Spinal cord (tissue), 9 donors: ENCODE measurements at regions not wholly inside any gene's neighbourhood (a gene's known extent, or its start where the extent isn't known, plus 50 kb on each side); places are given as distances from the start of the nearest gene placed in this dataset.

ENCODE experiments used
- DNase-seq, 6 donors: peaks; one replicate each; pipeline versions ENCODE4 v3.0.0 to v3.0.0-alpha.2; 2013 to 2015; ENCODE audit warnings: low spot score in 6 of 6, low read depth in 4 of 6
- H3K27ac ChIP-seq: one replicate; pipeline ENCODE4 v1.5.1; 2013; ENCODE audit warnings: low read depth, low read length, control low read depth
- H3K27me3 ChIP-seq: one replicate; pipeline ENCODE4 v1.6.1; 2013; ENCODE audit warnings: low read length; ENCODE audit not compliant: control insufficient read depth, insufficient read depth
- H3K36me3 ChIP-seq: one replicate; pipeline ENCODE4 v1.6.1; 2013; ENCODE audit warnings: low read length; ENCODE audit not compliant: control insufficient read depth, insufficient read depth
- H3K4me1 ChIP-seq: one replicate; pipeline ENCODE4 v1.6.1; 2013; ENCODE audit warnings: low read length; ENCODE audit not compliant: control insufficient read depth, insufficient read depth
- H3K4me3 ChIP-seq: one replicate; pipeline ENCODE4 v1.5.1; 2013; ENCODE audit warnings: low read depth, low read length, control low read depth
- H3K9me3 ChIP-seq: one replicate; pipeline ENCODE4 v1.6.1; 2013; ENCODE audit warnings: low read length; ENCODE audit not compliant: control insufficient read depth, insufficient read depth
- WGBS: methylation state at CpG from one replicate; pipeline ENCODE4 v1.1.5; 2013; ENCODE audit warnings: missing lambda C conversion rate; ENCODE audit not compliant: insufficient coverage; 5-methylcytosine and 5-hydroxymethylcytosine counted together
- donor health status: healthy.

DNA sequence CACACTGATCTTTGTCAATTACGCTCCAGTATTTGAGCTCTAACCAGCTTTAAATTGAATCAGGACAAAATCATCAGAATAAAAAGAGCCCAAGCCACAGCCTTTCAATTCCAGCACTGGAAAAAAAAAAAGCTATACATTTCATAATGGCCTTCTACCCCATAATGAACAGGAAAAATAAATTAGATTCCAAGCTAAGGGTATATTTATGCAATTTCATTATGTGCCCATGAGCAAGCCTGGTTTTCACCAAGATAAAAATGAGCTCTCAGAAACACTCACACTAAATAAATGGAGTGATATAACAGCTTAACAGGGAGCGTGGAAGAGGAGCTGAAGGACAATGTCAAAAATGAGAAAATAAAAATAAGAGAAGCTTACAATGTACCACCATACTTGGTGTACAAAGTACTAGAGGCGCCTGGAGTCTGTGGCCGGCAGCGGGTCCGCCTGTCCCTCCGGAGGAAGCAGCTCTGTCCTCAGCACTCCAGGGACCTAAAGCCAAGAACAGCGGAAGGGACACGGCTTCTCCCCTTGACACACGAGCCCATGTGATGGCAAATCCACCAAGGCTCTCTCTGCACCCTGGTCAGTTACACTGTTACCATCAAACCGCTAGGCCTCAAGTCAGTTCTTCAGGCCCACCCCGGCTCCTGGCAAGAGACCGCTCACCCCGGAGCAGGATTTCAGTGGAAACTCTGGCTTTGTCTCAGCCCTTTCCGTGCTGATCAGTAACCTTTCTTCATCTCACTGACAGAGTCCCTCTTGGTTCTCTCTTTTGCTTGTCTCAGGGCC lies 69.6 kb downstream of the RBFOX3 start:
- Histone ChIP-seq H3K4me1 (peaks cover 32% of the 10 kb centered on the region), H3K27ac (no peak overlapping the region), H3K9me3 (no peaks in the 10 kb centered on the region), H3K36me3 (peaks cover 4% of the 10 kb centered on the region), H3K27me3 (no peaks in the 10 kb centered on the region), H3K4me3 (no peak overlapping the region)
- peak in 1 of 6 donors; percentile 78 for DNase-seq
- WGBS = 86% methylated on average over 14 of the region's 15 CpGs

DNA sequence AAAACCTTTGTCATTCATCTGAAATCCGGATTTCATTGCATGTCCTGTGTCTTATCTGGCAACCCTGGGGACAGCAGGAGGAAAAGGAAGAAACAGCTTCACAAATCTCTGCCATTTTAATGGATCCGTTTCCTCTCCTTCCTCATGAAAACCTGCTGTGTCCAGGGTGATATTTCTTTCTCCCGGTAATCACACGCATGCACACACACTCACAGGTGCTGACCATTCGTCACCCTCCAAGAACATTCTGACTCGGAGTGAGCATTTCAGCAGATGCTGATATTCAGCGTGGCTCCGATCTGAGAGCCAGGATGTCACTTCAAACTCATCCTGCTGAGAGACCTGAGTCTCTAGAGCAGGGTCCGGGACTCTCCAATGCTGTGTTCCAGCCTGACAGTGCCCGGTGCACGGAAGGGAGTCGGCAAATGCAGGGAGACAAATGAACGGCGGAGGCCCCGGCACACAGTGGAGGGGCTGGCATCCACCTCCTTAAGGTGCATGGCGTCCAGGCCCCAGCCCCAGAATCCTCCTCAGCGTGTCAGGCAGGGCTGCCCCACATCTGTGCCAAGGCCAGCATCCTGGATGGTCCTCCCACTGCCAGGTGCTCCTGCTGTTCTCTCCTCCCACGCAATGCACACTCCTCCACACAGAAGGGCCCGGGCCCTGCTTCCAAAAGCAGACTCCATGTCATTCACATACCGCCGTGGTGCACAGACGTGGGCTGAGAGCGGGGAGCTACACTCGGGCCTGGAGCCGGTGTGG lies 70.7 kb downstream of the RBFOX3 start:
- WGBS = 78% methylated on average over 24 of the region's 25 CpGs
- Histone ChIP-seq H3K27me3 (no peaks in the 10 kb centered on the region), H3K27ac (no peak overlapping the region), H3K9me3 (no peaks in the 10 kb centered on the region), H3K4me1 (peaks cover 35% of the 10 kb centered on the region), H3K36me3 (peaks cover 4% of the 10 kb centered on the region), H3K4me3 (no peak overlapping the region)
- peak in 1 of 6 donors; percentile 68 for DNase-seq

DNA sequence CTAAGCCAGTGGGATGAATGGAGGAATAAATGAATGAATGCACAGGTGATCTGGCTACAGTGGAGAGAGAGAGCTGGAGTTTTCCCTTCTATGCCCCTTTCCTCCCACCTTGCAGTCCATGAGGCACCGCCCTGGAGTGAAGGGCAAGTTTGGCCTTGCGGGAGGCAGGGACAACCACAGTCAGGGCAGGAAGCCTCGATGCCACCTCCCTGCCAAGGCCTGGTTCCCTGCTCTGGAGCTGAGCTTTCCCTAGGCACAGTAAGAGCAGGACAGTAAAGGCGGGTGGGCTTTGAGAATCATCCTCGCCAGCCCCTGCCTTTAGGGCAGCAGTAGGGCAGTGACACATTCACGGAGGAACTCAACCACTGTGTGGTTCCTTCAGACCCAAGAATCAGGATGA lies 72.6 kb downstream of the RBFOX3 start:
- Histone ChIP-seq H3K36me3 (peaks cover 4% of the 10 kb centered on the region), H3K27me3 (no peaks in the 10 kb centered on the region), H3K9me3 (no peaks in the 10 kb centered on the region), H3K4me3 (no peak overlapping the region), H3K4me1 (peaks cover 28% of the 10 kb centered on the region), H3K27ac (no peak overlapping the region)
- 88% methylated on average over 6 of the region's 6 CpGs for WGBS
- DNase-seq = no peak

DNA sequence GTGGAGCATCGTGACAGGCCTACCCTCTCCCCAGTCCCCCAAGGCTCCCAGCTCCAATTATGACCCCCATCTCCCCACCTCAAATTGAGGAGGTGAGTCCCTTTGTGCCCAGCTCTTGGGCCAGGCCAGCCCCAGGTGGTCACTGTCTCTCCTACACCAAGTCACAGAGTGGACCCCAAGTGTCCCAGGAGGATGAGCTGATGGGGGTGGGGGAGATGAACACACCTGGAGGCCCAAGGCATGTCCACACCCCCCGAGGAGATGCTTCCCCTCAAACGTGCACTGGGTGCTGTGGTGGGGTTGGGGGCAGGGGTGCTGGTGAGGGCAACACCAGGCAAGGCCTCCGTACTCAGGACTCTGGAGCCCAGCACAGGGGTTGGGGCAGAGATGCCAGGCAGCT lies 73.2 kb downstream of the RBFOX3 start:
- H3K27ac ChIP-seq = no peak overlapping the region

DNA sequence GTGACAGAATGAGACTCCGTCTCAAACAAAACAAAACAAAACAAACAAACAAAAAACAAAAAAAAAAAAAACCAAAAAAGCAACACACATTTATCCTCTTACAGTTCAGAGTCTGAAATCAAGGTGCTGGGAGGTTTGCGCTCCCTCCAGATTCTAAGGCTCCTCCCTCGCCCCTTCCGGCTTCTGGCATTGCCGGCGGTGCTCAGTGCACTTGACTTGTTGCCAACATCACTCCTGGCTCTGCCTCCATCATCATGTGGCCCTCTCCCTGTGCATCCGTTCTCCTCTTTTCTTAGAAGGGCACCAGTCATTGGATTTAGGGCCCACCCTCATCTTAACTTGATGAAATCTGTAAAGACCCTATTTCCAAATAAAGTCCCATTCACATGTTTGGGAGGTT lies 73.8 kb downstream of the RBFOX3 start:
- DNase-seq = no peak
- H3K27me3 ChIP-seq = no peaks in the 10 kb centered on the region

More for the DNA sequence above, 73.2 kb downstream of the RBFOX3 start:
- WGBS = 82% methylated on average over 4 of the region's 4 CpGs
- no peak for DNase-seq
- no peaks in the 10 kb centered on the region for H3K9me3 ChIP-seq
- peaks cover 22% of the 10 kb centered on the region for H3K4me1 ChIP-seq
- peaks cover 4% of the 10 kb centered on the region for H3K36me3 ChIP-seq
- H3K4me3 ChIP-seq = no peak overlapping the region
- no peaks in the 10 kb centered on the region for H3K27me3 ChIP-seq

DNA sequence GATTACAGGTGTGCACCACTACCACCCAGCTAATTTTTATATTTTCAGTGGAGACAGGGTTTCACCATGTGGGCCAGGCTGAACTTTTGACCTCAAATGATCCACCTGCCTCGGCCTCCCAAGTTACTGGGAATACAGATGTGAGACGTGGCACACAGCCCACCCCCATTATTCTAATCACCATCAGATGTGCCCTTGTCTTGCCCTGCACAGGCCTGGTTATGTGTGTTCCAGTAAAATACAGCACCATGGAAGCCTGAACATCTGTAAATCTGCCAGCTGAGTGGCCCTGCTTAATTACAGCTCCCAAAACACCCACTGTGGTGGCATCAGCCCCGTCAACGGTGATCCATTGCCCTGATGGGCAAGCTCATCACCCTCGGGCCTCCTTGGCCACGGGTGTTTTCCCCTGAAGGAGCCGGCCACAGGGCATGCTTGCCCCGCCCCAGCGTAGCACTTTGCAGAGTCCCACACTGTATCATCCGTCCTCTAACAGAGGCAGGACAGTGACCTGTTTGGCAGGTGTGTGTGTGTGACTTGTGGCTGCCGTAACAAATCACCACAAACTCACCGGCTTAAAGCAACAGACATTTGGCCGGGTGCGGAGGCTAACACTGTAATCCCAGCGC lies 74.5 kb downstream of the RBFOX3 start:
- DNase-seq = no peak
- no peaks in the 10 kb centered on the region for H3K27me3 ChIP-seq
- no peaks in the 10 kb centered on the region for H3K9me3 ChIP-seq
- no peak overlapping the region for H3K27ac ChIP-seq
- peaks cover 4% of the 10 kb centered on the region for H3K36me3 ChIP-seq
- H3K4me3 ChIP-seq = no peak overlapping the region
- 77% methylated on average over 9 of the region's 15 CpGs for WGBS
- peaks cover 27% of the 10 kb centered on the region for H3K4me1 ChIP-seq

More for the DNA sequence above, 73.8 kb downstream of the RBFOX3 start:
- H3K4me3 ChIP-seq = no peak overlapping the region
- peaks cover 25% of the 10 kb centered on the region for H3K4me1 ChIP-seq
- H3K27ac ChIP-seq = no peak overlapping the region
- peaks cover 4% of the 10 kb centered on the region for H3K36me3 ChIP-seq
- 60% methylated on average over 6 of the region's 7 CpGs for WGBS
- no peaks in the 10 kb centered on the region for H3K9me3 ChIP-seq

DNA sequence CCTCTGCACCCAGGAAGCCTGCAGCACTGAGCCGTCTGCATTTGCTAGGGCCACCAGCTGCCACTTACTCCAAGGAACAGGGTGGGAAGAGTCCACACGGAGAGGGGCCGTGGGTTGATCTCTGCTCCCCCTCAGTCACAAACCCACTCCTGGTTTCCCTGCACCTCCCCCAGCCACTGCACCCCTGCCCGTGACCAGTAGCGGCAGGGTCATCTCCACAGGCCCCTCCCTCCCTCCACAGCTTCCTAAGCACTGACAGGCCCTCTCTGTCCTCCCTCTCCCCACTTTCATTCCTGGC lies 75.2 kb downstream of the RBFOX3 start:
- H3K4me3 ChIP-seq = no peak overlapping the region
- WGBS = 70% methylated on average over 5 of the region's 5 CpGs
- H3K27me3 ChIP-seq = no peaks in the 10 kb centered on the region

DNA sequence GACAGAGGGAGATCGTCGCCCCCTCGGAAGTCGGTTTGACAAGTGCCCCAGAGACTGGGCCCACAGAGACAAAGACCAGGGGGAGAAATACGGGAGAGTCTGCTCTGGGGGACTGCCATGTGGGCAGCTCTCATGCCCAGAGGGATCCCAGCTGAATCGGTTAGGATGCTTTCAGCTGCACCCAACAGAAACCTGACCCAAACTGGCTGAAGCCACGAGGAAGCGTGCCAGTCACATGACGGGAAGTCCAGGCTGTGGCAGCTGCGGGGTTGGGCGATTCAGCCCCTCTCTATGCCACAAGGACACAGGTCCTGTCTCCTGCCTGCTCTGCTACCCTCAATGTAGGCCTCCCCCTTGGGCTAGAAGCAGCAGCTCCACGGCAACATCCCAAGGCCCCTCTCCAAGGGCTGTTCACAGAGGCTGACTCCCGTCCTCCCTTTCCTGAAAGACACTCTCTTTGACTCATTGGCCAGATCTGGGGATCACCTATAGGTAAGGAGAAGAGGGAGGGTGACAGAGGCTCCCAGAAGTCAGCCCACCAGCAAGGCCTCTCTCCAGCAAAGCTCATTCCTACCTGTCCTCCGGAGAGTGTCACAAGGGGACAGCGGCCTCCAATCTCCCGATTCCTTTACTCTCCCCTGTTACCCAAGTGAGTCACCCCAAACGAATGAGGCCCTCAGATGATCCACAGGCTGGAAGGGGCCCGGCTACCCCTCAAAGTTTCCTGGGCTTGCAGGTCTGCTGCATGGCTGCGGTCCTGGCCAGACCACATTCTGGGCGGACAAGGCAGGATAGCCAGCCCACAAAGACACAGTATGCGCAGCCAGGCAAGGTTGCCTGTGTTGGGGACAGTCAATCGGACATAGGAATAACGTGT lies 75.8 kb downstream of the RBFOX3 start:
- Histone ChIP-seq H3K27ac (no peak overlapping the region), H3K36me3 (no peaks in the 10 kb centered on the region), H3K4me3 (no peak overlapping the region), H3K27me3 (no peaks in the 10 kb centered on the region), H3K9me3 (no peaks in the 10 kb centered on the region), H3K4me1 (peaks cover 28% of the 10 kb centered on the region)
- WGBS = 77% methylated on average over 21 of the region's 23 CpGs
- no peak for DNase-seq

More for the DNA sequence above, 75.2 kb downstream of the RBFOX3 start:
- H3K9me3 ChIP-seq = no peaks in the 10 kb centered on the region
- H3K36me3 ChIP-seq = peaks cover 4% of the 10 kb centered on the region
- H3K27ac ChIP-seq = no peak overlapping the region
- no peak for DNase-seq
- H3K4me1 ChIP-seq = peaks cover 31% of the 10 kb centered on the region

DNA sequence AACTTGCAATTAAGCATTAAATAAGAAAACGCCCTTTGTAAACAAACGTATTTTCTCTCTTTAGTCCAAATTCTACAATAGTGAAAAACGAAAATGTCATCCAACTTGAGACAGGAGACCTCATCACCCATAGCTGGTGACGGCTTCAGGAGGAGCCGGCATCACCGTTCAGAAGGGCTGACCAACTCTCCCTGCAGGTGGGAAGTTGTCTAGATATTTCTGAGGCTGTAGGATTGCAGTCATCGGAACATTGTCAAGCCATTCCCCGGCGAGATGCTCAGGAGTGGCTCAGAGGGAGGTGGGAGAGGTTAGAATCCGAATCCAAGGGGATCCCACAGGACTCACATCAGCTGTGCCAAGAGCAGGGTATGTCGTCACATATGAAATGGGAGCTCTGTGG lies 76.7 kb downstream of the RBFOX3 start:
- Histone ChIP-seq H3K27me3 (no peaks in the 10 kb centered on the region), H3K4me1 (peaks cover 37% of the 10 kb centered on the region), H3K27ac (no peak overlapping the region), H3K4me3 (no peak overlapping the region), H3K9me3 (no peaks in the 10 kb centered on the region), H3K36me3 (no peaks in the 10 kb centered on the region)
- 74% methylated on average over 5 of the region's 11 CpGs for WGBS
- no peak for DNase-seq
